ENCODE measurements at regions not wholly inside any gene's neighbourhood (a gene's known extent, or its start where the extent isn't known, plus 50 kb on each side); places are given as distances from the start of the nearest gene placed in this dataset.

GRCh38 chr3:34155666-34156065, 357.2 kb downstream of the PDCD6IP start (continued):
- no peak for TF ChIP-seq ZNF462 (CRISPR knock-in tag; IDR thresholded peaks at IDR 0.05)
- TF ChIP-seq ZNF114 (CRISPR knock-in tag; IDR thresholded peaks at IDR 0.05), result no peak
- TF ChIP-seq POLR2AphosphoS5 (IDR thresholded peaks at IDR 0.05; ENCODE audit: low read depth), result no peak
- TF ChIP-seq EZH2phosphoT487 (IDR thresholded peaks at IDR 0.05; ENCODE audit: unreplicated experiment), result no peak
- no peak for TF ChIP-seq STAT1 (IDR thresholded peaks at IDR 0.05; ENCODE audit: unreplicated experiment)
- TF ChIP-seq REST (IDR thresholded peaks at IDR 0.05; ENCODE audit: unreplicated experiment), result no peak
- TF ChIP-seq EZH2 (IDR thresholded peaks at IDR 0.05; ENCODE audit: low read depth, unreplicated experiment), result no peak
- no peak for TF ChIP-seq NANOG (IDR thresholded peaks at IDR 0.05; ENCODE audit: borderline replicate concordance)
- no peak for TF ChIP-seq ZNF331 (CRISPR knock-in tag; IDR thresholded peaks at IDR 0.05; ENCODE audit: low read depth)
- TF ChIP-seq ETS1 (IDR thresholded peaks at IDR 0.05), result no peak
- no peak for TF ChIP-seq CREB1 (CRISPR knock-in tag; IDR thresholded peaks at IDR 0.05; ENCODE audit: low read depth)

Data from GM23338 (cell line).